Activated T-cell treated with anti-CD3 and anti-CD28 coated beads, Interleukin-2, amount 50 U/mL, for 48 hours (primary cell): ENCODE measurements at regions not wholly inside any gene's neighbourhood (a gene's known extent, or its start where the extent isn't known, plus 50 kb on each side); places are given as distances from the start of the nearest gene placed in this dataset.

Experiments
- DNase-seq, 2 experiments: peaks; one replicate each; pipeline ENCODE4 v3.0.0-alpha.2; 2020

GRCh38 chr5:38207343-38207742 is 51.0 kb upstream of the EGFLAM start:
- DNase-seq, result no peak

DNA sequence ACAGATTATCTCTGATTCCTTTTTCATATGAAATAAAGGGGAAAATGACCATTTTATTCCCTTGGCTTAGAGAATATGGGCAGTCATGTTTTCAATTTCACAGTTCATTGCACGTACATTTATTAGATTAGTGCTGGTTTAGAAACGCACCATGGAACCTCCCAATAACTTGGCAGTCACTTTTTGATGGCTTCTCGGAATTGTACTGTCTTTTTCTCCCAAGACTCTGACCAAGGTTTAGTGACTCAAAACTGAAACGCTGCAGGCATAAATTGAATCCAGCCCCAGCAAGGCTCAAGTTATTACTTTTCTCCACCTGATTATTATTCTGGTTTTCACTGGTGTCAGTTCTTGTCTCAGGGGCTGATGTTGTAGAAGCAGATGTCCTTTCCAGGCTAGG is 55.6 kb upstream of the EGFLAM start:
- DNase-seq, result no peak

- no peak for DNase-seq
Measured at GRCh38 chr5:38200872-38201557, 57.3 kb upstream of the EGFLAM start.

GRCh38 chr5:38197118-38197517 is 61.2 kb upstream of the EGFLAM start:
- DNase-seq, result no peak

GRCh38 chr5:38193015-38193581 is 65.3 kb upstream of the EGFLAM start:
- peak; percentile 71 to 72 for DNase-seq

DNA sequence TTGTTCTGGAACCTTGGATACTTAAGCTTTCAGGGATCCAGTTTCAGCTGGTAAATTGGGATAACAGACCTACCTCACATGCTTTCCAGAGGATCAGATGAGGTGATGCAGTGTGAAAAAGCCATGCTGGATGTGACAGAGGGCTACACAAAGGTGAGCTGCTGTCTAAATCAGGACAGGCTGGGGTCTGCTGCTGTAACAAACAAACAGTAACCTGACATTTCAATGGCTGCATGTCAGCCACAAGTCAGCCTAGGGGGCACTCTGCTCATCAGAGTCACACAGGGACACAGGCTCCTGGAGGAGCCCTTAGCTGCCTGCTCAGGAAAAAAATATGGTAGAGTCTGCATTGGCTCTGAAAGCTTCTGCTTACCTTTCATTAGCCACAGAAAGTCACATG is 66.7 kb upstream of the EGFLAM start:
- DNase-seq, result no peak

GRCh38 chr5:38190111-38190510 is 68.2 kb upstream of the EGFLAM start:
- no peak for DNase-seq

GRCh38 chr5:38189081-38189504 is 69.3 kb upstream of the EGFLAM start:
- no peak for DNase-seq

- no peak for DNase-seq
Measured at GRCh38 chr5:38188591-38188990, 69.8 kb upstream of the EGFLAM start.

GRCh38 chr5:38187532-38187931 is 70.8 kb upstream of the EGFLAM start:
- no peak for DNase-seq

DNA sequence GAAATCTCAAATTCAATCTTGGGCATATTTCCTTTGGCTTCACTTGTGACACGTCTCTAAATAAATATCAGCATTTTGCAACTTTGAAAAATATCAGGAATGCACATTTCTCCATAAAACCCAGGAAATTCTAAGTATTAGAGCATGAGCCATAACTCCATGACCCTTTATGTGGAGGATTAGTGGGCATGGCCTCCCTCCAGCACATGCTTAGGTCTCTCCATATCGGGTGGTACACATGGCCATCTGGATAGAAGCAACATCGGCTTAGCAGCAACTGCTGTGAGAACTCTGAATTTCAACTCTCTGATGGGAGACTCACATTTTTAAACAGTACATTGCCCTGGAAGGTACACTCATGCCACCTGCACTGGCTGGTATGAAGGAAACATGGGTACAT is 73.7 kb upstream of the EGFLAM start:
- DNase-seq, result no peak

DNA sequence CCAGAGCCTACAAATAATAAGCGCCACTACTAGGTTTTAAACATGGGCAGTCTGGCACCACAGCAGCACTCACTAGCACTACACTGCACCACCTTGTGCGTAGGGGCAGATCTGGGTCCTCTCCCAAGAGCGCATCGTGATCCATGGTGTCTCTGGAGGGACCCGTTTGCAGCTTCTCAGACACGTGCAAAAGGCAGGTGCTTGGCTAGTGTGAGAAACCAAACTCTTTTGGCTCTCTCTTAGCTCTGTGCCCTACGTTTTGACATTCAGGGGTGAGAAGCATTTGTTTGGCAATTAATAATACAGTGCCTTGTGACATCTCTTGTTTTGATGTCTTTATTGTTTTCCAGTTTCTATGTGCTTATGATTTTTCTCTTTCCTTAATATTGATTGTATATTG is 75.4 kb upstream of the EGFLAM start:
- DNase-seq, result no peak

GRCh38 chr5:38168029-38168428 is 90.3 kb upstream of the EGFLAM start:
- DNase-seq, result no peak

DNA sequence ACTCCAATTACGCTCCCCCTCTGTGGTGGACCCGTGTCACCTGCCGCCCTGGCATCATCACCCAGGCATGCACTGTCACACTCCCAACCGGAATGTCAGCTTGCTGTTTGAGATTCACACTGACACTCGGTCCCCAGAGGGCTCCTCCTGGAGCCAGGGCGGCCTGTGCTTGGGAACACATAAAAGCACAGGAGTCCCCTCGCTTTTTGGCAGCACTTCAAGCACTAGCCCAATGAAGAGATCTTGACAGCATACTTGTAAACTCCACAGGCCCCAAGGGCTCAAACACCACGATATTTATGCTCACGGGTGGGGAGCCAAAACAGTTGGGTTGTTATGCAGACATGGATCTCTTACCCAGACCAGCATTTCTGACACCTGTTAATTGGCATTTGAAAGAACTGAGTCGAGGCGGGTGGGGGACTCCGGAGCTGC is 90.8 kb upstream of the EGFLAM start:
- no peak for DNase-seq

DNA sequence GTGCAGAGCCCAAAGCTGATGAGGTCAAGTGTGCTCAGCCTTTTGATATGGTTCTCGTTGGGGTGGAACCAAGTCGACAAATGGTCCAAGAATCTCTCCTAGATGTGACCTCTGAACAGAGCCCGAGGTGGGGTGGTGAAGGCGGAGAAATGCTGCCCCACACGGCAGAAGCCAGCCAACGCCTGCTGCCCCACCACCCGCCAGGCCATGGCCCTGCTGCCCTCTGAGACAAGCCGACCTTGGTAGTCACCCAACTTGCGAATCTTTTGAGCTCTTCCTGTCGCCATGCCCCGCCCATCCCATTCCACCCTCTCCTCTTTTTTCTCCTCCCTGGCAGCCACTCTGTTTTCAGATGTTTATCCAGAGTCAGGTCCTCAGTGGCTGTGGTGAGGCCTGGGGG is 91.5 kb upstream of the EGFLAM start:
- no peak for DNase-seq

- DNase-seq, result no peak
Measured at GRCh38 chr5:38165435-38165834, 92.9 kb upstream of the EGFLAM start.

GRCh38 chr5:38164776-38165399 is 93.5 kb upstream of the EGFLAM start:
- no peak for DNase-seq

GRCh38 chr5:38163636-38164237 is 94.6 kb upstream of the EGFLAM start:
- DNase-seq, result no peak

DNA sequence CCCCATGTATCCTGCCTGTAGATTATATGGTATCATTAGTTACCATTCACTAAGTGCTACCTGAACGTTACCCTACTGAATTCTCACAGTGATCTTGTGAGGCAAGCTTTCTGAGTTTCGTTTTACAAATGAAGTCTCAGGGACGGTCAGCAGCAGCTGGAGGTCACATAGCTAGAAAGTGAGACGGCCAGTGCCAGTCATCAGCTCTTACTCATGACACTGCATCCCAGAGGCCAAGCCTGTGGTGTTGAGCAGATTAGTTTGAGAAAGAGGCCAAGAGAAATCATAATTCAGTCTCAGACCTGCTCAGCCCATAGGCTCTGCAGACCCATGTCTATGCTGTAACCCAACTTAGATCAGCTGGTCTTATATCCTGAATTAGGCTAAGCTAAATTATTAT is 95.7 kb upstream of the EGFLAM start:
- DNase-seq, result no peak

DNA sequence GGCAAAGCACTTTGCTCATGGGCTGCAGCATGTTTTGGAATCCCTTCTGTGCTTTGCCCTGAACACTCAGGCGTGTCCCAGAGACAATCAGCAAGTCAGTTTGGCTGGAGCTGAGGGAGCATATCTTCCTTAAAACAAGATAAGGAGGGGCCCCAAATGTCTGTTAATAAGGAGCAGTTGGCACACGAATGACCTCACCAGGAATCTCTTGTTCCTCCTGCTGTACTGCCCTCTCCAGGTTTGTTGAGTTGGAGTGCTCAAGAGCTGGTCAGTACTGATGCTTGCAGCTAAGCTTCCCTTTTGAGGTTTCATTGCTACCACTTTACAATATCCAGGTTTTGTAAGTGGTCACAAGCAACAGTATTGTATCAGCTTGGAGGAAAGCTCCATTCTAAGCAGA is 101.3 kb upstream of the EGFLAM start:
- no peak for DNase-seq

DNA sequence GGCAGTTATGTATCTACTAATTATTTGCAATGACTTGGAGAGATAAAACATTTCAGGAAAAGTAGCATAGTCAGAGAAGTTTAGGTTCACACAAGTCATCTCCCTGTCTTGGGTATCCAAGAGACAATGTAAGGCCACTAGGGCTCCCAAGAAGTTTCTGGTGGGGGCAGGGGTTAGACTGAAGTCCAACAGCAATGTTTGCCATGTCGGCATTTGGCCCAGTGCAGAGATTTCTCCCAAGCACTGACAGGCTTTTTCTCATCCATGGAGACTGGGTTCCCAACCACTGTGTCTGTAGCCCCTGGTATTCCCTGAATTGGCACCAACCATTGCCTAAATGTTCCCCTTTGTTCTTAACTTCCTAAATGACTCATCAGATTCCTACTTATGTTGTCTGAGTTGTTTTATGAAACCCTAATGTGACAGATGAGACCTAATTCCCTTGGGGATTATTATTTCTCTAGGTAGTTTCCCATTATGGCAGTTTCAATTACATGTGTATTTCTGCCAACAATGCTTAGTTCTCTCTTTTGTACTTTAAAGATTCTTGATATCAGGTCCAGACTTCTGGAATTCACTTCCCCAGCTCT is 103.6 kb upstream of the EGFLAM start:
- no peak for DNase-seq

GRCh38 chr5:38151878-38152277 is 106.5 kb upstream of the EGFLAM start:
- no peak for DNase-seq

- DNase-seq, result no peak
Measured at GRCh38 chr5:38149815-38150195, 108.6 kb upstream of the EGFLAM start.
